CD4-positive, alpha-beta T cell (primary cell): ENCODE measurements at regions not wholly inside any gene's neighbourhood (a gene's known extent, or its start where the extent isn't known, plus 50 kb on each side); places are given as distances from the start of the nearest gene placed in this dataset.

Experiments used
- ATAC-seq: fragments of 200-7000 bp; cut with Tn5 transposase; one replicate; pipeline ENCODE4 v1.10.0; 2022; ENCODE audit warnings: mild to moderate bottlenecking; ENCODE audit not compliant: poor library complexity
- CTCF ChIA-PET: fragments of 350-600 bp; sonication (Branson Sonifier 250); formaldehyde crosslinking; loops from one replicate; lab custom pipeline; 2021; ENCODE audit warnings: antibody characterized with exemption, inconsistent platforms; lab: Charles Lee
- POLR2A ChIA-PET: fragments of 350-600 bp; sonication (Branson Sonifier 250); formaldehyde crosslinking; loops from one replicate; lab custom pipeline; 2021; ENCODE audit warnings: antibody characterized with exemption, inconsistent platforms; lab: Charles Lee
- DNase-seq, 14 experiments: peaks; one replicate each; pipeline ENCODE4 v3.0.0-alpha.2; 2013 to 2020; ENCODE audit warnings: mixed read lengths in 2 of 14
- H3K27ac ChIP-seq, 2 donors: one replicate each; pipeline versions ENCODE4 v1.5.1 to v1.7.0; 2013; ENCODE audit warnings: low read length in 2 of 2, low read depth in 1 of 2, mild to moderate bottlenecking in 1 of 2
- H3K27me3 ChIP-seq, 2 experiments: 1 replicate in 1 of 2; 2 replicates in 1 of 2; pipeline versions ENCODE4 v1.6.1 to v1.7.0; 2013; ENCODE audit warnings: low read length in 2 of 2, control low read depth in 1 of 2, mild to moderate bottlenecking in 1 of 2, moderate library complexity in 1 of 2; ENCODE audit not compliant: insufficient read depth in 2 of 2, control insufficient read depth in 1 of 2
- H3K36me3 ChIP-seq: one replicate; pipeline ENCODE4 v1.6.1; 2013; ENCODE audit warnings: low read length, control low read depth; ENCODE audit not compliant: insufficient read depth
- H3K4me1 ChIP-seq: one replicate; pipeline ENCODE4 v1.6.1; 2013; ENCODE audit warnings: low read length, control low read depth; ENCODE audit not compliant: insufficient read depth
- H3K4me3 ChIP-seq: one replicate; pipeline ENCODE4 v1.5.1; 2013; ENCODE audit warnings: mild to moderate bottlenecking, low read length, moderate library complexity
- H3K9me3 ChIP-seq, 2 experiments: 1 replicate in 1 of 2; 2 replicates in 1 of 2; pipeline versions ENCODE4 v1.6.1 to v1.7.0; 2013; ENCODE audit warnings: low read length in 2 of 2, mild to moderate bottlenecking in 2 of 2, control low read depth in 1 of 2, moderate library complexity in 1 of 2; ENCODE audit not compliant: control insufficient read depth in 1 of 2, insufficient read depth in 1 of 2
- H3K27ac Mint-ChIP-seq: one replicate; pipeline ENCODE4 v1.8.0; 2020; ENCODE audit warnings: mixed read lengths
- H3K27me3 Mint-ChIP-seq: one replicate; pipeline ENCODE4 v1.8.0; 2021; ENCODE audit warnings: mixed read lengths
- H3K36me3 Mint-ChIP-seq: one replicate; pipeline ENCODE4 v1.8.0; 2021; ENCODE audit warnings: low read depth, mixed read lengths
- H3K4me1 Mint-ChIP-seq: one replicate; pipeline ENCODE4 v1.8.0; 2021; ENCODE audit warnings: low read depth, mixed read lengths
- H3K4me3 Mint-ChIP-seq: one replicate; pipeline ENCODE4 v1.8.0; 2020; ENCODE audit warnings: mild to moderate bottlenecking, mixed read lengths
- H3K9me3 Mint-ChIP-seq: one replicate; pipeline ENCODE4 v1.8.0; 2020; ENCODE audit warnings: mixed read lengths
- CTCF ChIP-seq: fragments of 200-600 bp; IDR thresholded peaks from one replicate; pipeline ENCODE4 v1.8.0; 2022; ENCODE audit warnings: antibody characterized with exemption, mild to moderate bottlenecking
- intact Hi-C, 2 experiments: fragments of 100-400 bp; cut with DNase I in 1 of 2; cut with micrococcal nuclease in 1 of 2; formaldehyde crosslinking; loops; one replicate each; pipeline versions ENCODE4 v1.15.1 to v1.9.0; 2023 to 2025; cut with DNase I, micrococcal nuclease

DNA sequence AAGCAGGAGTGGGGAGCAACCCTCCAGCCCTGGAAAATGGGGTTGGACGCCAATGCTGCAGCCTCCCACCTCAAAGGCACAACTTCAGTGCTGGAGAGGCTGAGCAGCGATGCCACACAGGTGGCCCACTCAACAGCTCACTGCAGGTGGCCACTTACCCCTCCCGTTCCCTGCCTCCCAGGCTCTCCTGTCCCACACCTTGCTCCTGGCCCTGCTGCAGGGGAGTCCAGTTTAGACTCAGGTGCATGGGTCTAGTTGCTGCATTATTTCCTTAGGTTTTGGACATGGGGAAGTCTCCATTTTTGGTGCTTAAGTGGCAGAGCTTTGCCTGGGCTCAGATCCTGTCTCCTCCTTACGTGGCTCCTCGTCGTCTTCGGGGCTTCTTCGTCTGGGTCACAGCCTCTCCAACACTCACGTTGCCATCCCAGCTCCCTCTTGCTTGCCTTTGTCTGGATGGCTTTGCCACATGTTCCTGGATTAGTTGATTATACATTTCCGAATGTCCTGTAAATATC, 898.3 kb downstream of the BRD1 start:
- Histone ChIP-seq H3K9me3 (no peaks in the 10 kb centered on the region), H3K27me3 (peaks cover 0 to 5% of the 10 kb centered on the region in 2 experiments), H3K4me1 (no peaks in the 10 kb centered on the region), H3K4me3 (no peak overlapping the region), H3K36me3 (no peaks in the 10 kb centered on the region), H3K27ac (no peak overlapping the region)
- Mint-ChIP-seq H3K9me3 (no peaks in the 10 kb centered on the region), H3K27me3 (peaks cover 43% of the 10 kb centered on the region), H3K27ac (no peak overlapping the region), H3K36me3 (no peaks in the 10 kb centered on the region), H3K4me1 (no peaks in the 10 kb centered on the region), H3K4me3 (no peak overlapping the region)
- no peak for TF ChIP-seq CTCF
- ChIA-PET CTCF (no interaction called here), POLR2A (no interaction called here)
- intact Hi-C loops, result no loop called here
- DNase-seq, result peak in 1 of 14 experiments; percentile 15
- ATAC-seq, result no peak

GRCh38 chr22:48927591-48927990, 900.1 kb downstream of the BRD1 start:
- POLR2A ChIA-PET, result no interaction called here
- Histone ChIP-seq H3K9me3 (no peaks in the 10 kb centered on the region), H3K4me3 (no peak overlapping the region), H3K4me1 (no peaks in the 10 kb centered on the region), H3K27me3 (peaks cover 4 to 5% of the 10 kb centered on the region in 2 experiments), H3K36me3 (no peaks in the 10 kb centered on the region), H3K27ac (no peak overlapping the region)
- TF ChIP-seq CTCF, result no peak
- Mint-ChIP-seq H3K36me3 (no peaks in the 10 kb centered on the region), H3K9me3 (no peaks in the 10 kb centered on the region), H3K27me3 (peaks cover 52% of the 10 kb centered on the region), H3K27ac (no peak overlapping the region), H3K4me1 (no peaks in the 10 kb centered on the region), H3K4me3 (no peak overlapping the region)
- DNase-seq, result no peak
- intact Hi-C loops, result no loop called here
- no peak for ATAC-seq
- CTCF ChIA-PET, result no interaction called here

DNA sequence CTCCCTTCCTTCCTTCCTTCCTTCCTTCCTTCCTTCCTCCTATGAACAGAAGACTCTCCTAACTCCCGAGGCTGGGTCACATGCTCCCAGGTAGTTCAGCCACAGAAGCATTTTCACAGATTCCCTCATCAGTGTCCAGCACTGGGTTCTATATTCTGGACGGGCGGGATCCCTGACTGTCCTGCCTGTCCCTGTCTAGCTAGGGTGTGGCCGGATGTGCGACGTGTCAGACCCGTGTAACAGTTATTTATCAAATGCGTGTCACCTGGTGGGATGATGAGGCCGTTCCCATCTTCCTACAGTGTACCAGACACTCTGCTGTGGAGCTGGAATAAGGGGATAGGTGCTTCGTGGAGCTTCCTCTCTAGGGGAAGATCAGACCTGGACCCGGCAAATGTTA, 901.0 kb downstream of the BRD1 start:
- no peaks in the 10 kb centered on the region for H3K4me1 Mint-ChIP-seq
- H3K36me3 Mint-ChIP-seq, result no peaks in the 10 kb centered on the region
- CTCF ChIA-PET, result interaction anchor here (0.6 kb wide), 1 partner anchor 8 kb away, joined by 3 read pairs; no protein-coding TSS in a partner anchor
- Histone ChIP-seq H3K27me3 (peaks cover 4 to 7% of the 10 kb centered on the region in 2 experiments), H3K27ac (no peak overlapping the region), H3K4me1 (no peaks in the 10 kb centered on the region), H3K4me3 (no peak overlapping the region), H3K9me3 (no peaks in the 10 kb centered on the region), H3K36me3 (no peaks in the 10 kb centered on the region)
- no peak for ATAC-seq
- H3K27me3 Mint-ChIP-seq, result peaks cover 57% of the 10 kb centered on the region
- no peak for TF ChIP-seq CTCF
- no peak overlapping the region for H3K27ac Mint-ChIP-seq
- intact Hi-C loops, result no loop called here
- no peaks in the 10 kb centered on the region for H3K9me3 Mint-ChIP-seq
- POLR2A ChIA-PET, result no interaction called here
- no peak for DNase-seq
- no peak overlapping the region for H3K4me3 Mint-ChIP-seq
